Peyer's patch (tissue), 4 donors: ENCODE measurements at regions not wholly inside any gene's neighbourhood (a gene's known extent, or its start where the extent isn't known, plus 50 kb on each side); places are given as distances from the start of the nearest gene placed in this dataset.

Experiments used
- DNase-seq, 3 donors: peaks; one replicate each; pipeline ENCODE4 v3.0.0-alpha.2; 2017 to 2019
- H3K27ac ChIP-seq, 4 donors: fragments of 200-600 bp; sonication (generic); one replicate each; pipeline ENCODE4 v1.5.1; 2016 to 2019
- H3K27me3 ChIP-seq, 2 donors: fragments of 200-600 bp; sonication (generic); one replicate each; pipeline ENCODE4 v1.5.1; 2019
- H3K36me3 ChIP-seq, 3 donors: fragments of 200-600 bp; sonication (generic); one replicate each; pipeline ENCODE4 v1.5.1; 2016 to 2019
- H3K4me1 ChIP-seq, 4 donors: fragments of 200-600 bp; sonication (generic); one replicate each; pipeline ENCODE4 v1.5.1; 2016 to 2019
- H3K4me3 ChIP-seq, 4 donors: fragments of 200-600 bp; sonication (generic); 1 replicate in 3 of 4; 2 replicates in 1 of 4; pipeline ENCODE4 v1.5.1; 2016 to 2019; ENCODE audit warnings: mild to moderate bottlenecking in 1 of 4
- H3K9me3 ChIP-seq, 4 donors: fragments of 200-600 bp; sonication (generic); one replicate each; pipeline ENCODE4 v1.5.1; 2016 to 2019; ENCODE audit warnings: mild to moderate bottlenecking in 1 of 4
- POLR2A ChIP-seq, 2 donors: fragments of 450-650 bp; IDR thresholded peaks; one replicate each; pipeline ENCODE4 v1.5.1; 2017; ENCODE audit warnings: antibody characterized with exemption in 2 of 2, mild to moderate bottlenecking in 2 of 2, moderate library complexity in 2 of 2
- TF ChIP-seq, protein P1 (sequence below), 6 experiments: fragments of 450-650 bp in 4 of 6; fragments of 200-600 bp in 2 of 6; sonication (generic) in 1 of 6; IDR thresholded peaks; one replicate each; pipeline ENCODE4 v1.5.1; 2017 to 2019; ENCODE audit warnings: antibody characterized with exemption in 6 of 6, mild to moderate bottlenecking in 3 of 6, moderate library complexity in 1 of 6

DNA sequence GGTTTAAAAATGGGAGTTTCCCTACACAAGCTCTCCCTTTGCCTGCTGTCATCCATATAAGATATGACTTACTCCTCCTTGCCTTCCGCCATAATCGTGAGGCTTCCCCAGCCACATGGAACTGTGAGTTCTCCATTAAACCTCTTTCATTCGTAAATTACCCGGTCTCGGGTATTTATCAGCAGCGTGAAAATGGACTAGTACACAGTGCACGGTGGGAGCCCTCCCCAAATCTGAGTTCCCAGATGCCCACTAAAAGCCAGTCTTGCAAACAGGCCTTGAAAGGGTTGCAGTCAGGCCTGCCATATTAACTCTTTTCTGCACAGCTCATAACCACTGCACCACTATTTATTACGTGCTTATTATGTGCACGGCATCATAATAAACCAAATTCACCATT, 400.9 kb downstream of the PRDM2 start:
- Histone ChIP-seq H3K27me3 (no peaks in the 10 kb centered on the region), H3K9me3 (no peaks in the 10 kb centered on the region), H3K4me3 (no peak overlapping the region), H3K36me3 (no peaks in the 10 kb centered on the region), H3K4me1 (no peaks in the 10 kb centered on the region), H3K27ac (no peak overlapping the region)
- no peak for DNase-seq
- no peak for TF ChIP-seq POLR2A (IDR thresholded peaks at IDR 0.05)
- TF ChIP-seq, protein P1, sequence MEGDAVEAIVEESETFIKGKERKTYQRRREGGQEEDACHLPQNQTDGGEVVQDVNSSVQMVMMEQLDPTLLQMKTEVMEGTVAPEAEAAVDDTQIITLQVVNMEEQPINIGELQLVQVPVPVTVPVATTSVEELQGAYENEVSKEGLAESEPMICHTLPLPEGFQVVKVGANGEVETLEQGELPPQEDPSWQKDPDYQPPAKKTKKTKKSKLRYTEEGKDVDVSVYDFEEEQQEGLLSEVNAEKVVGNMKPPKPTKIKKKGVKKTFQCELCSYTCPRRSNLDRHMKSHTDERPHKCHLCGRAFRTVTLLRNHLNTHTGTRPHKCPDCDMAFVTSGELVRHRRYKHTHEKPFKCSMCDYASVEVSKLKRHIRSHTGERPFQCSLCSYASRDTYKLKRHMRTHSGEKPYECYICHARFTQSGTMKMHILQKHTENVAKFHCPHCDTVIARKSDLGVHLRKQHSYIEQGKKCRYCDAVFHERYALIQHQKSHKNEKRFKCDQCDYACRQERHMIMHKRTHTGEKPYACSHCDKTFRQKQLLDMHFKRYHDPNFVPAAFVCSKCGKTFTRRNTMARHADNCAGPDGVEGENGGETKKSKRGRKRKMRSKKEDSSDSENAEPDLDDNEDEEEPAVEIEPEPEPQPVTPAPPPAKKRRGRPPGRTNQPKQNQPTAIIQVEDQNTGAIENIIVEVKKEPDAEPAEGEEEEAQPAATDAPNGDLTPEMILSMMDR (IDR thresholded peaks at IDR 0.05): no peak

DNA sequence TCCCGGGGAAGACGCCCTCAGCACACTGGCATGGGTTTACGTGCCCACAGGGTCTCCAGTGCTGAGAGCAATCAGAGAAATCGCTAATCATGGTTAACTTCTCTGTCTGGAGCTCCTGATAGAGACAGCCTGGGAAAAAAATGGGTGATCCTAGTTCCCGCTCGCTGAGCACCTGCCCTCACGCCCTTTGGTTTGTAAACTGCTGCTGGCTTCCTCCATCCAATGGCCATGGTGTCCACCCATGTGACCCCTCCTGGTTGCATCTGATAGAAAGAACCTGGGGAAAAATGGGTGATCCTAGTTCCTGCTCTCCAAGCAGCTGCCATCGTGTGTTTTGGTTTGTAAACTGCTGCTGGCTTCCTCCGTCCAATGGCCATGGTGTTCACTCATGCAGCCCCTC, 402.2 kb downstream of the PRDM2 start:
- no peak overlapping the region for H3K27ac ChIP-seq
- H3K36me3 ChIP-seq: no peaks in the 10 kb centered on the region
- DNase-seq: no peak
- H3K27me3 ChIP-seq: no peaks in the 10 kb centered on the region
- no peaks in the 10 kb centered on the region for H3K4me1 ChIP-seq
- no peaks in the 10 kb centered on the region for H3K9me3 ChIP-seq
- TF ChIP-seq, protein P1 (IDR thresholded peaks at IDR 0.05): no peak
- no peak for TF ChIP-seq POLR2A (IDR thresholded peaks at IDR 0.05)
- H3K4me3 ChIP-seq: no peak overlapping the region

DNA sequence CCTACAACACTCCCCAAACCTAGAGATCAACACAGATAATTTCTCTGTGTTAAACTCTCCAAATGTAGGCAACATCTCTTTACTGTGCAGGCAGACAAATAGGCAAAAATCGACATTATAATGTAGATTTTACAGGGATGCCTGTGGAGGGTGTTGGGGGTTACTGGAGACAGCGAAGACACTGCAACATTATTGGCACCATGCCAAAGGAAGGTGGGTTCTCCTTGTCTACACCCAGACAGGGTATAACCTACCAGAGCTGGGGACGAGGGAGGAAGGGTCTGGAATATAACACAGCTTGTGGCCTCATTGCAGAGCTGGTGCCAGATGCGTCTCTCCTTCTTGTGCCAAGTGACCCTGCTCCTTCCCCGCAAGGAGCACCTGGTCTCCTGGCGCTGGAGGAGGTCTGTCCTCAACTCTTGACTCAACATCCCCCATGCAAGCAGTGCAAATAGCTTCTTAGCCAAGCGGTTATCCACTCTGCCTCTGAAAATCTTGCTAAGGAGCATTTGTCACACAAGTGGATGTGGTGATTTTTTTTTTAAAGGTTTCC, 404.0 kb downstream of the PRDM2 start:
- no peak for DNase-seq
- Histone ChIP-seq H3K27me3 (no peaks in the 10 kb centered on the region), H3K4me1 (no peaks in the 10 kb centered on the region), H3K36me3 (no peaks in the 10 kb centered on the region), H3K4me3 (no peak overlapping the region), H3K27ac (no peak overlapping the region), H3K9me3 (no peaks in the 10 kb centered on the region)
- TF ChIP-seq POLR2A (IDR thresholded peaks at IDR 0.05): no peak
- TF ChIP-seq, protein P1 (IDR thresholded peaks at IDR 0.05): no peak

DNA sequence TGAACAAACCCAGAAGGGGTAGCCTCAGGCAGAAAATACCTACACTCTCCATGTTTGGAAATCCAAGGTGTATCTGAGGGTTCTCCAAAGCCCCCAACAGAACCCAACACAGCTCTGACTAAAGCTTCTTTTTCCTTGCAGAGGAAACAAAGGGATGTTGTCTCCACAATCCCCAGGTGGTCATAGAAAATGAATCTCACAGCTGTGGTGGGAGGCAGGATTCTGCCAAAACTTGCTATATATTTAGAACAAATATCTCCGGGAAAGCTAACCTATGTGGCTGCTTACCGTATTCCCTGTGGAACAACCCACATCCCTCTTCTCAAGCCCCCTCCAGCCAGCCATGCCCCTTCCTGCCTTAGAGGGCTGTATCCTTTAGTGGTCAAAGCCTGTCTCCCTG, 406.1 kb downstream of the PRDM2 start:
- Histone ChIP-seq H3K36me3 (no peaks in the 10 kb centered on the region), H3K9me3 (no peaks in the 10 kb centered on the region), H3K27ac (no peak overlapping the region), H3K4me3 (no peak overlapping the region), H3K4me1 (no peaks in the 10 kb centered on the region), H3K27me3 (no peaks in the 10 kb centered on the region)
- TF ChIP-seq, protein P1 (IDR thresholded peaks at IDR 0.05): no peak
- no peak for TF ChIP-seq POLR2A (IDR thresholded peaks at IDR 0.05)
- DNase-seq: no peak

DNA sequence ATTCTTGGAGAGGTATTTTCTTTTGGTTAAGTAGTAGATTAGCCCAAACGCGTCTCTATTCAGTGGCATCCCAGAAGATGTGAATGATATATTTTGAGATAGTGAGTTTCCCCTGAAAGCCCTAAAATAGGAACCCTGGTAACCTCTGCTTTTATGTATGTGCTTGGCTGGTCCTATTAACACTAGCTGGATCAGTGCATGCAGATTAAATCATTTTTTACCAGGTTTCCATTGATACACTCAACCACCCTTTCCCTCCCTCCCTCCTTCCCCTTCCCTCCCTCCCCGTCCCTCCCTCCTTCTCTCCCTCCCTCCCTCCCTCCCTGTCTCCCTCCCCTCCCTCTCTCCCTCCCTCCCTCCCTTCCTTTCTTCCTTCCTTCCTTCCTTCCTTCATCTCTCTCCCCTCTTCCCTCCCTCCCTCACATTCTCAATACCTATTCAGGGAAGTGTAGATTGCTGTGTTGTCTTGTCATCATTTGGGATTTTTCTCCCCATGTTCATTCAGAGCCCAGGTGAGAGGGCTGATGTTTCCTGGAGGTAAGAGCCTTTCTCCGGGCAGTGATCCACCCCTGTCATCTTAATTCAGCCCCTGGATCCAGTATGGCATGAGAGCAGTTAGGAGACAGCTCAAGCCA, 406.8 kb downstream of the PRDM2 start:
- TF ChIP-seq, protein P1 (IDR thresholded peaks at IDR 0.05): no peak
- no peak for TF ChIP-seq POLR2A (IDR thresholded peaks at IDR 0.05)
- Histone ChIP-seq H3K36me3 (no peaks in the 10 kb centered on the region), H3K4me3 (no peak overlapping the region), H3K27me3 (no peaks in the 10 kb centered on the region), H3K27ac (no peak overlapping the region), H3K9me3 (no peaks in the 10 kb centered on the region), H3K4me1 (no peaks in the 10 kb centered on the region)
- no peak for DNase-seq
